LNCAP (cell line): ENCODE measurements at regions not wholly inside any gene's neighbourhood (a gene's known extent, or its start where the extent isn't known, plus 50 kb on each side); places are given as distances from the start of the nearest gene placed in this dataset.

Experiments used
- TF ChIP-seq, protein P1 (sequence below): fragments of 450-650 bp; IDR thresholded peaks from 2 replicates; pipeline ENCODE4 v1.5.1; 2017; ENCODE audit warnings: mild to moderate bottlenecking

DNA sequence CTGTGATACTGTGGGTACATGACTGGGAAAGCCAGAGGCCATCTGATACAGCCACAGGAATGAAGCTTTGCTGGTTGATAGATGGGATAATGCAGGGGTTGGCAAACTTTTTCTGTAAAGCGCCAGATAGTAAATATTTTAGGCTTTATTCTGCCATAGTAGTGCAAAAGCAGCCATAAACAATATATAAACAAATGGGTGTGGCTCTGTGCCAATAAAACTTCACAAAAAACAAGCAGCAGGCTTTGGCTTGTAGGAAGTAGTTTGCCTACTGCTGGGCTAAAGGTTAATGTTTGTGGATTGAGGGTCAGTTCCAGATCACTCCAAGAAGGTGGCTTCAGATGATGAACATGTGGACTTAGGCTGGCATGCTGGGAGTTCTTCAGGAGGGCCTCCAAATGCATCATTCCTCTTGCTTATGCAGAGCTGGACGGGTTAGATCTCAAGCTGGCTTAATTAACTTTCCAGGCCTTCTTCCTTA is 305.7 kb downstream of the RPLP1 start:
- TF ChIP-seq, protein P1, sequence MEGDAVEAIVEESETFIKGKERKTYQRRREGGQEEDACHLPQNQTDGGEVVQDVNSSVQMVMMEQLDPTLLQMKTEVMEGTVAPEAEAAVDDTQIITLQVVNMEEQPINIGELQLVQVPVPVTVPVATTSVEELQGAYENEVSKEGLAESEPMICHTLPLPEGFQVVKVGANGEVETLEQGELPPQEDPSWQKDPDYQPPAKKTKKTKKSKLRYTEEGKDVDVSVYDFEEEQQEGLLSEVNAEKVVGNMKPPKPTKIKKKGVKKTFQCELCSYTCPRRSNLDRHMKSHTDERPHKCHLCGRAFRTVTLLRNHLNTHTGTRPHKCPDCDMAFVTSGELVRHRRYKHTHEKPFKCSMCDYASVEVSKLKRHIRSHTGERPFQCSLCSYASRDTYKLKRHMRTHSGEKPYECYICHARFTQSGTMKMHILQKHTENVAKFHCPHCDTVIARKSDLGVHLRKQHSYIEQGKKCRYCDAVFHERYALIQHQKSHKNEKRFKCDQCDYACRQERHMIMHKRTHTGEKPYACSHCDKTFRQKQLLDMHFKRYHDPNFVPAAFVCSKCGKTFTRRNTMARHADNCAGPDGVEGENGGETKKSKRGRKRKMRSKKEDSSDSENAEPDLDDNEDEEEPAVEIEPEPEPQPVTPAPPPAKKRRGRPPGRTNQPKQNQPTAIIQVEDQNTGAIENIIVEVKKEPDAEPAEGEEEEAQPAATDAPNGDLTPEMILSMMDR = no peak

DNA sequence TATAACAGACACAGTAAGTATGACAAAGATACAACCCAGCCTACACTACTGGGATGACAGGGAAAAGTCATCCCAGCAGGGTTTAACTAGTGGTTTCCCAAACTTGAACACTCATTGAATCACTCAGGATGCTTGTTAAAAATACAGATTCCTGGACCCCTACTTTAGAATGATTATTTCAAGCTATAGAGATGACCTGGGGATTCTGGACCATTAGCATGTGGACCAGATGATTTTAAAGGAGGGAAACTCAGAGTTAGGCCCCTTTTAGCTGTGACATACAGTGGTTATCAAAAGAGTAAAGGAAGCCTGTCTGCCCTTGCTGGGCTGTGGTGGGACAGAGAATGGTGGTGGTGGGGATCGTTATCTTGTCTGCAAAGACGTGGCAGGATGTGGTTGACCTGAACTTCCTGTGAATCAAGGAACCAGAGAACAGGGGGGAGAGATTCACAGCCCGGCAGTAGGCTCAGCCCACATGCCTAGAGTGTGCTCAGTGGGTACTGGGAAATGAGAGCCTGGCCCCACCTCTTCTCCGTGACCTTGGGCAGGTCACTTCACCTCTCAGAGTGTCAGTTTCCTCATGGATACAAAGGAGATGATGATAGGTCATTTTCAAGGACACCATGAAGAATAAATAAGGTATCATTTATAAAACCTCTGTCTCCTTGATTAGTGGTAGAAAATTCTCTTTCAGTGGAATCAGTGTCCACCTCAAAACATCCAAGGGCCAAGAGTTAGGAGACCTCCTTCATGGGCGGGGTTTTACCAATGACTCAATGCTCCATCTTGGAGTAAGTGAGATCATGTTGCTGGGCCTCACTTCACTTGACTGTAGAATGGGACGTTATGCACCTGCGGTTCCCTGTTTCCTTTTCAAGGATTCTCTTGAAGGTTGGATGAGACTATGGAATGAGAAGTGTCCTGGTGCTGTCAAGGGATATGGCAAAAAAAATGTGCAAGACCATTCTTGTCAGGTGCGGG is 306.5 kb downstream of the RPLP1 start:
- TF ChIP-seq, protein P1 = no peak

DNA sequence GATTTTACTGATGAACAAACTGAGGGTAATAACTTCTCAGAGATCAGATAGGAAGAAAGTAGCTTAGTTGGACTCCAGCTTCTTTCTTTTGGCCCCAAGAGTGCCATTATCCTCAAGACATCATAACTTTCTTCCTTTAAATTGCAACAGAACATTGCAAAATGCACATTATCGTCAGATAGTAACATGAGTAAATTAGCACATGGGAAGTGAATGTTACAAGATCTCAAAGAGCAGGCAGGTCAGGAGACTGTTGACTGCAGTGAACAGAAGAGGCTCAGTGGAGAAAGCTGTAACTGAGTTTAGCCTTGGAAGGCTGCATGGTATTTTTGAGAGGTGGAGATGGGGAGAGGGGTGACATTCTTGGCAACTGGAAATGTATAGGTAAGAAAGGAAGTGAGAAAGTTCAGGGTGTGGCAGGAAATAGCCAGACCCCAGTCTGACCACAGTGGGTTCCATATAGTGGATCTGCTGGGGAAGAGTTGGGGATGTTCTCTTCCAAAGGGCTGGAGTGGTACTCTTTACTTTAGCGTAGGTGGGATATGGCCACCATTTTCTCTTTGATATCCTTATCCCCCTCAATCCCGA is 307.7 kb downstream of the RPLP1 start:
- TF ChIP-seq, protein P1 = no peak

DNA sequence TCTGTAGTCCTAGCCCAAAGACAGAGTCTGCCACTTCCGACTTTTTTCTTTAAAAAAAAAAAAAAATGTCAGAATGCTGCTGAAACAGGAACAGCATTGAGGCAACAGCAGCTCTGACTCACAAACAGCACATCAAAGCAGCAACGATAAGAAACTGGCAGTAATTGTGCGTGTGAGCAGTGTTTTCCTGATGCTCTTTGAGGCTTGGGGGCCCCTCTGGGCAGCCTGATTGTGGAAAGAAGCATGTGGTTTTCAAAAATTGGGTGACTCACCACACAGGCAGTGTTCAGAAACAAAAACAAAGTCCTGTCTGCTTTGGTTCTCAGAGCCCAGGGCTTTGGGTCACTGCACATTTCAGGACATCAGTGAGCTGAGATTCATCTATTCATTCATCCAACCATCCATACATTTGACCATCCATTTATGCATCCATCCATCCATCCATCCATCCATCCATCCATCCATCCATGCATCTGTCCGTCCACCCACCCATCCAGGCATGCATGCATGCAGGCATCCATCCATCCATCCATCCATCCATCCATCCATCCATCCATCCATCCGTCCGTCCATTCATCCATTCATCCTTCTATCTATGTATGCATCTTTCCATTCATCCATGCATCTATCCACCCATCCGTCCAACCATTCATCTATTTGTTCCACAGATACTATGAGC is 308.4 kb downstream of the RPLP1 start:
- TF ChIP-seq, protein P1 = no peak

DNA sequence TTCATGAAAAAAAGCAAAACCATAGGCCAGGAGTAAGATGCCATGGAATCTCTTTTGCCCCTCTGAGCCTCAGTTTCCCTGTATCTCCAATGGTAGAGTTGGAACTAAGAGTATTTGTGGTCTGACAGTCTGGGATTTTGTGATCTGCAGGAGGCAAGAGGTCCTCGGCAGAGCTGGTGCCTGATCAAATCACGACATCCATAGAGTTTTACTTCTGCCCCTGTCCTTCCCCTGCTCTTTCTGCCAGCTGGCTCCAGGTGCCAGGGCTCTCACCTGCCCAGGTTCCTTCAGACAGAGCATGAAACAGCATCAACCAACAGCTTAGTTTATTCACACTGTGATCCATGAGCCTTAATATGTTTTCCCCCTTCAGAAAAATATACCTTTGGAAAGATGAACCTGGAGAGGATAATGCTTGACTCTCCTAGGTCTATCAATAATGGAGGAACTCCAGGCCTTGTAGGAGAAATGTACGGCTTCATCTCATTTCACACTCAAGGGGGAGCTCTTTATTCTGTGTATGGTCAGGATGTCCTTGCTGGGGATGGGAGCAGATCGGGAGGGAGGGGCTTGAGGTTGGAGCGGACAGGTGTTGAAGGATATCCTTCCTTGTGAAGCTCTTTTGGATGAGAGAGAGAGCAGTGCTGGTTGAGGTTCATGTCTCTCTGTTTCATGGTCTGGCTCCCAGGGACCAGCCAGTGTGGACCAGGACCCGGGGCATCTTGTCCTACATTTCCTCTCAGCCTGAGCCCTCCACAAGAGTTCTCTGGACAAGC is 309.9 kb downstream of the RPLP1 start:
- TF ChIP-seq, protein P1 = no peak

DNA sequence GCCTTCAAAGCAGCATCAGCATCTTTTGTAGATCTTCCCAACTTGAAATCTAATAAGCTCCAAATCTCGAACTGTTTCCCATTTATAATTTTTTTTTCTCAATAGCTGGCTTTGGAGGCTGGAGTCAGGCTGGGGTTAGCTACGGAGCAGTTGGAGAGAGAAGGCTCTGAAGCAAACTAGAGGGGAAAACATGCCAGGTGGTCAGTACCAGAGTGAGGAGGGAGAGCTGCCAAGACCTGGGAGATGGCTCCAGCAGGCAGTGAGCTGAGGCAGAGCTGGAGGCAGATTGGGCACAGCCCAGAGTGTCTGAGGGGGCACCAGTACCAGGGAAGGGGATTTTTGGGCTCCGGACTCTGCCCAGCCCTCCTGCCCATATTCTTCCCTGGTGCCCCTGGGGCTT is 311.2 kb downstream of the RPLP1 start:
- TF ChIP-seq, protein P1 = no peak

DNA sequence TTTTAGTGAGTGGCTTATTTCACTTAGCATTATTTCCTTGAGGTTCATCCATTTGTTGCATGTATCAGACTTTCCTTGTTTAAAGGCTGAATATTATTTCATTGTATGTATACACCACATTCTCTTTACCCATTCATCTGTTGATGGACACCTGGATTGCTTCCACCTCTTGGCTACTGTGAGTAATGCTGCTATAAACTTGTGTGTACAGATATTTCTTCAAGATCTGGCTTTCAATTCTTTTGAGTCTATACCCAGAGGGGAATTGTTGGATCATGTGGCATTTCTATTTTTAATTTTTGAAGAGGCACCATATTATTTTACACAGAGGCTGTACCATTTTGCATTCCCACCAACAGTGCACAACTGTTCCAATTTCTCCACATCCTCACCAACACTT is 313.5 kb downstream of the RPLP1 start:
- TF ChIP-seq, protein P1 = no peak
